Caco-2 (cell line): ENCODE measurements at regions not wholly inside any gene's neighbourhood (a gene's known extent, or its start where the extent isn't known, plus 50 kb on each side); places are given as distances from the start of the nearest gene placed in this dataset.
A peak's percentile ranks its signal among the peaks of the same experiment; 100 is the strongest.

ENCODE experiments used
- BruUV-seq: library from RNA; stranded (reverse); fragments of 400-500 nt; replicated peaks from 2 replicates; lab custom pipeline; 2021; lab: Mats Ljungman, UMichigan
- CTCF ChIA-PET: fragments of 300-600 bp; sonication (Branson Sonifier 250); formaldehyde crosslinking; loops from one replicate; lab custom pipeline; 2022; ENCODE audit warnings: antibody characterized with exemption; lab: Charles Lee
- POLR2A ChIA-PET: fragments of 300-600 bp; sonication (Branson Sonifier 250); formaldehyde crosslinking; loops from one replicate; lab custom pipeline; 2022; ENCODE audit warnings: antibody characterized with exemption; lab: Charles Lee
- DNase-seq, 2 experiments: peaks; one replicate each; pipeline versions ENCODE4 v3.0.0 to v3.0.0-alpha.2; 2020 to 2022
- H3K27me3 ChIP-seq: replicated peaks from 2 replicates; pipeline ENCODE4 v1.6.0; 2011; ENCODE audit warnings: low read length; ENCODE audit not compliant: control insufficient read depth, insufficient read depth
- H3K36me3 ChIP-seq: 2 replicates; pipeline ENCODE4 v1.5.1; 2011; ENCODE audit warnings: low read length; ENCODE audit not compliant: control insufficient read depth, insufficient read depth
- H3K4me1 ChIP-seq: fragments of 250-450 bp; sonication (Bioruptor Pico); 2 replicates; pipeline ENCODE4 v1.5.1; 2020; ENCODE audit warnings: mild to moderate bottlenecking
- H3K4me3 ChIP-seq: 2 replicates; pipeline ENCODE4 v1.5.1; 2011; ENCODE audit warnings: low read depth, mild to moderate bottlenecking, control low read depth, low read length
- H3K9me3 ChIP-seq: fragments of 250-450 bp; sonication (Bioruptor Pico); 2 replicates; pipeline ENCODE4 v1.5.1; 2020; ENCODE audit warnings: mild to moderate bottlenecking, moderate library complexity
- H3K27ac Mint-ChIP-seq: one replicate; pipeline ENCODE4 v1.8.0; 2022; ENCODE audit warnings: mixed read lengths; ENCODE audit not compliant: unreplicated experiment
- H3K27me3 Mint-ChIP-seq: one replicate; pipeline ENCODE4 v1.8.0; 2022; ENCODE audit warnings: mixed read lengths; ENCODE audit not compliant: insufficient read depth, unreplicated experiment
- H3K36me3 Mint-ChIP-seq: one replicate; pipeline ENCODE4 v1.8.0; 2022; ENCODE audit warnings: mild to moderate bottlenecking, mixed read lengths; ENCODE audit not compliant: insufficient read depth, unreplicated experiment
- H3K4me1 Mint-ChIP-seq: one replicate; pipeline ENCODE4 v1.8.0; 2022; ENCODE audit warnings: low read depth, mixed read lengths; ENCODE audit not compliant: unreplicated experiment
- H3K4me3 Mint-ChIP-seq: one replicate; pipeline ENCODE4 v1.8.0; 2022; ENCODE audit warnings: mild to moderate bottlenecking, moderate library complexity, mixed read lengths; ENCODE audit not compliant: unreplicated experiment
- H3K9me3 Mint-ChIP-seq: one replicate; pipeline ENCODE4 v1.8.0; 2022; ENCODE audit warnings: mixed read lengths; ENCODE audit not compliant: unreplicated experiment
- intact Hi-C: fragments of 100-400 bp; cut with micrococcal nuclease; formaldehyde crosslinking; loops from one replicate; pipeline ENCODE4 v1.10.0; 2022; ENCODE audit not compliant: unreplicated experiment
- TF ChIP-seq, protein P1 (sequence below), 2 experiments: fragments of 200-600 bp in 1 of 2; IDR thresholded peaks; 1 replicate in 1 of 2; 2 replicates in 1 of 2; pipeline versions ENCODE4 v1.5.1 to v1.8.0; 2011 to 2022; ENCODE audit warnings: antibody characterized with exemption in 1 of 2, control low read depth in 1 of 2, inconsistent platforms in 1 of 2, low read depth in 1 of 2, low read length in 1 of 2, mild to moderate bottlenecking in 1 of 2, moderate library complexity in 1 of 2; ENCODE audit not compliant: insufficient read depth in 1 of 2, severe bottlenecking in 1 of 2, unreplicated experiment in 1 of 2

DNA sequence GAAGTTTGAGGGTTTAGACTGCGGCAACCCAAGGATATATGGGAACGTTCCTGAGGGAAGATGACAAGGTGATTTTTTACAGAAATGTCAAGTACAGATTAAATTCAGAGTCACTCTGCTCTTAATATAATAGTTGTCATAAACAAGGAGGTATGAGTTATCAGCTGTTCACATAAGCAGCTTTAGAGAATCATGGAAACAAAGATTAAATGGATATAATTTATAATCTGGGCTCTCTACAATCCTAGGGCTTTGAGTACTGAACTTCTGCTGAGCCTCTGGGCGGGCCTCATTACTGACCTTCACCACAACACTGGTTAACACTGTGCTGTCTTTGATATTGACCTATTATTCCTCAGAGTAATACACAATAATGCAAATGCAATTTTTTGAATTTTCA, 577.8 kb downstream of the RPS29 start:
- Histone ChIP-seq H3K4me1 (no peaks in the 10 kb centered on the region), H3K27me3 (no peaks in the 10 kb centered on the region), H3K4me3 (no peak overlapping the region), H3K9me3 (no peaks in the 10 kb centered on the region), H3K36me3 (no peaks in the 10 kb centered on the region)
- BruUV-seq = no TSS peak
- Mint-ChIP-seq H3K9me3 (no peaks in the 10 kb centered on the region), H3K4me1 (no peaks in the 10 kb centered on the region), H3K36me3 (no peaks in the 10 kb centered on the region), H3K27ac (no peak overlapping the region), H3K4me3 (no peak overlapping the region), H3K27me3 (no peaks in the 10 kb centered on the region)
- intact Hi-C loops = no loop called here
- ChIA-PET CTCF (no interaction called here), POLR2A (no interaction called here)
- no peak for DNase-seq
- TF ChIP-seq, protein P1, sequence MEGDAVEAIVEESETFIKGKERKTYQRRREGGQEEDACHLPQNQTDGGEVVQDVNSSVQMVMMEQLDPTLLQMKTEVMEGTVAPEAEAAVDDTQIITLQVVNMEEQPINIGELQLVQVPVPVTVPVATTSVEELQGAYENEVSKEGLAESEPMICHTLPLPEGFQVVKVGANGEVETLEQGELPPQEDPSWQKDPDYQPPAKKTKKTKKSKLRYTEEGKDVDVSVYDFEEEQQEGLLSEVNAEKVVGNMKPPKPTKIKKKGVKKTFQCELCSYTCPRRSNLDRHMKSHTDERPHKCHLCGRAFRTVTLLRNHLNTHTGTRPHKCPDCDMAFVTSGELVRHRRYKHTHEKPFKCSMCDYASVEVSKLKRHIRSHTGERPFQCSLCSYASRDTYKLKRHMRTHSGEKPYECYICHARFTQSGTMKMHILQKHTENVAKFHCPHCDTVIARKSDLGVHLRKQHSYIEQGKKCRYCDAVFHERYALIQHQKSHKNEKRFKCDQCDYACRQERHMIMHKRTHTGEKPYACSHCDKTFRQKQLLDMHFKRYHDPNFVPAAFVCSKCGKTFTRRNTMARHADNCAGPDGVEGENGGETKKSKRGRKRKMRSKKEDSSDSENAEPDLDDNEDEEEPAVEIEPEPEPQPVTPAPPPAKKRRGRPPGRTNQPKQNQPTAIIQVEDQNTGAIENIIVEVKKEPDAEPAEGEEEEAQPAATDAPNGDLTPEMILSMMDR (IDR thresholded peaks at IDR 0.05; ENCODE audit: insufficient read depth in 1 of 2, low read depth in 1 of 2, low read length in 1 of 2, severe bottlenecking in 1 of 2, unreplicated experiment in 1 of 2) = no peak

DNA sequence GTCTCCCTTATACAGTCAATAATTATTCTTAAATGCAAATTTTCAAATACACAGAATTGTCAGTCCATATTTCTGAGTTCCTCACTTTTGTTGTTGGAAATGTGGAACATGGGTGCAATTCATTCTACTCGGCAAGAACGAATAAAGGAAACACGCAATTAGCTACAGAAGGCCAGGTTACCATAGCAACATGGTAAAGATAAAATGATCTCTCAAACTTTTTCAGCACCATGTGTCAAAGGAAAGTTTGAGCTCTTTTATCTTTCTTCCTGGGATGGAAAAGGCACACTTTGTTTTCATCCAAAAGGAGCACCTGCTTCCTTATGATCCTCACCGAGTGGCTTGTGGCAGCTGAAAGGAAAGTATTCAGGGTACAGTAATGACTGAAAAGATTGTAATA, 595.0 kb downstream of the RPS29 start:
- TF ChIP-seq, protein P1 (IDR thresholded peaks at IDR 0.05; ENCODE audit: insufficient read depth in 1 of 2, low read depth in 1 of 2, low read length in 1 of 2, severe bottlenecking in 1 of 2, unreplicated experiment in 1 of 2) = no peak
- Histone ChIP-seq H3K9me3 (no peaks in the 10 kb centered on the region), H3K4me3 (no peak overlapping the region), H3K27me3 (no peaks in the 10 kb centered on the region), H3K36me3 (no peaks in the 10 kb centered on the region), H3K4me1 (no peaks in the 10 kb centered on the region)
- ChIA-PET POLR2A (no interaction called here), CTCF (no interaction called here)
- DNase-seq = no peak
- H3K27ac Mint-ChIP-seq = no peak overlapping the region
- BruUV-seq = no TSS peak
- no peak overlapping the region for H3K4me3 Mint-ChIP-seq
- no peaks in the 10 kb centered on the region for H3K27me3 Mint-ChIP-seq
- no peaks in the 10 kb centered on the region for H3K9me3 Mint-ChIP-seq
- intact Hi-C loops = no loop called here
- H3K4me1 Mint-ChIP-seq = no peaks in the 10 kb centered on the region
- H3K36me3 Mint-ChIP-seq = no peaks in the 10 kb centered on the region

DNA sequence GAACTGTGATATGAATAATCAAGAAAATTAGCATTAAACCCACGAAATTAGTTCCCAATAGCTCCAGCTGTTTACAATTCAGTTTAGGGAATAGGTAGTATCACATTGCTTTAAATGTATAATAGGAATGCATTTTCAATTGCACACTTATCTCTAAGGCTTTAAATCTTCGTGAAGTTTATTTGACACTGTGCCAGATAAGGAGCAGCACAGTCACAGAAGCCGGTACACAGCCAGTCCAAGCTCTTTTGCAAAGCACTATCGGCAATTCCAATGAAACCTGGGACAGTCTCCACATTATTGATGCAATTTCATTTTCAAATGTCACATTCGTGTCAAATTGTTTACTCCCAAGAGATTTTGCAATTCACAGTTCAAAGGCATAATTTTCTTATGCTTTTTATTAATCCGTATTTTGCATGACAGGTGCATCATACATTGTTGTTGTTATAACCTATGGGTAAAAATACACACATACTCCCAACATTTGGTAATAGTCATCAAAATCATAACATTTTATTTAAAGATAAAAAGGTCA, 602.8 kb downstream of the RPS29 start:
- no peaks in the 10 kb centered on the region for H3K36me3 ChIP-seq
- no peaks in the 10 kb centered on the region for H3K36me3 Mint-ChIP-seq
- H3K27ac Mint-ChIP-seq = no peak overlapping the region
- DNase-seq = peak; percentile 47 to 69
- H3K4me1 Mint-ChIP-seq = peaks cover 5% of the 10 kb centered on the region
- peaks cover 22% of the 10 kb centered on the region for H3K4me1 ChIP-seq
- intact Hi-C loops = loop anchor here (1.0 kb wide), 3 partner anchors 10 to 33 kb away; no protein-coding TSS in a partner anchor
- no TSS peak for BruUV-seq
- H3K9me3 ChIP-seq = no peaks in the 10 kb centered on the region
- no peaks in the 10 kb centered on the region for H3K27me3 ChIP-seq
- CTCF ChIA-PET = no interaction called here
- no peaks in the 10 kb centered on the region for H3K27me3 Mint-ChIP-seq
- H3K9me3 Mint-ChIP-seq = no peaks in the 10 kb centered on the region
- no peak overlapping the region for H3K4me3 Mint-ChIP-seq
- POLR2A ChIA-PET = interaction anchor here (0.5 to 1.1 kb wide), 2 partner anchors 10 to 190 kb away, joined by 3 to 6 read pairs; no protein-coding TSS in a partner anchor
- TF ChIP-seq, protein P1 (IDR thresholded peaks at IDR 0.05; ENCODE audit: insufficient read depth in 1 of 2, low read depth in 1 of 2, low read length in 1 of 2, severe bottlenecking in 1 of 2, unreplicated experiment in 1 of 2) = no peak
- H3K4me3 ChIP-seq = no peak overlapping the region
